Testis (tissue), 2 donors: ENCODE measurements at regions not wholly inside any gene's neighbourhood (a gene's known extent, or its start where the extent isn't known, plus 50 kb on each side); places are given as distances from the start of the nearest gene placed in this dataset.

ENCODE experiments used
- POLR2A ChIP-seq: fragments of 450-650 bp; IDR thresholded peaks from one replicate; pipeline ENCODE4 v1.6.1; 2017; ENCODE audit warnings: antibody characterized with exemption, mild to moderate bottlenecking, moderate library complexity
- TF ChIP-seq, protein P1 (sequence below), 3 experiments: fragments of 450-650 bp in 2 of 3; fragments of 200-600 bp in 1 of 3; sonication (generic) in 1 of 3; IDR thresholded peaks; one replicate each; pipeline ENCODE4 v1.5.1; 2016 to 2019; ENCODE audit warnings: antibody characterized with exemption in 3 of 3, mild to moderate bottlenecking in 2 of 3, moderate library complexity in 1 of 3

- TF ChIP-seq, protein P1, sequence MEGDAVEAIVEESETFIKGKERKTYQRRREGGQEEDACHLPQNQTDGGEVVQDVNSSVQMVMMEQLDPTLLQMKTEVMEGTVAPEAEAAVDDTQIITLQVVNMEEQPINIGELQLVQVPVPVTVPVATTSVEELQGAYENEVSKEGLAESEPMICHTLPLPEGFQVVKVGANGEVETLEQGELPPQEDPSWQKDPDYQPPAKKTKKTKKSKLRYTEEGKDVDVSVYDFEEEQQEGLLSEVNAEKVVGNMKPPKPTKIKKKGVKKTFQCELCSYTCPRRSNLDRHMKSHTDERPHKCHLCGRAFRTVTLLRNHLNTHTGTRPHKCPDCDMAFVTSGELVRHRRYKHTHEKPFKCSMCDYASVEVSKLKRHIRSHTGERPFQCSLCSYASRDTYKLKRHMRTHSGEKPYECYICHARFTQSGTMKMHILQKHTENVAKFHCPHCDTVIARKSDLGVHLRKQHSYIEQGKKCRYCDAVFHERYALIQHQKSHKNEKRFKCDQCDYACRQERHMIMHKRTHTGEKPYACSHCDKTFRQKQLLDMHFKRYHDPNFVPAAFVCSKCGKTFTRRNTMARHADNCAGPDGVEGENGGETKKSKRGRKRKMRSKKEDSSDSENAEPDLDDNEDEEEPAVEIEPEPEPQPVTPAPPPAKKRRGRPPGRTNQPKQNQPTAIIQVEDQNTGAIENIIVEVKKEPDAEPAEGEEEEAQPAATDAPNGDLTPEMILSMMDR (IDR thresholded peaks at IDR 0.05) = no peak
- no peak for TF ChIP-seq POLR2A
These were observed 736.7 kb upstream of the PRKX start for GRCh38 chrX:4450177-4450576.
